HG03378 (cell line): ENCODE measurements at regions not wholly inside any gene's neighbourhood (a gene's known extent, or its start where the extent isn't known, plus 50 kb on each side); places are given as distances from the start of the nearest gene placed in this dataset.
"Not testable (repeated sequence)": the region's sequence is repeated elsewhere in the genome, so short reads cannot be mapped to it uniquely, and the experiment has no call there.

Source experiments
- ATAC-seq: cut with Tn5 transposase; IDR thresholded peaks from one replicate; pipeline ENCODE4 v1.9.1; 2021; ENCODE audit warnings: mild to moderate bottlenecking, moderate library complexity; ENCODE audit not compliant: unreplicated experiment

GRCh38 chr15:22258009-22258397 lies 177.7 kb downstream of the OR4M2 start:
- no peak for ATAC-seq

- ATAC-seq = no peak
These were observed 178.2 kb downstream of the OR4M2 start for GRCh38 chr15:22258398-22259150.

- not testable (repeated sequence) for ATAC-seq
These were observed 178.9 kb downstream of the OR4M2 start for GRCh38 chr15:22259151-22259750.

GRCh38 chr15:22259881-22260421 lies 179.6 kb downstream of the OR4M2 start:
- ATAC-seq = no peak

- ATAC-seq = no peak
These were observed 182.3 kb downstream of the OR4M2 start for GRCh38 chr15:22262613-22263020.

- ATAC-seq = no peak
These were observed 183.4 kb downstream of the OR4M2 start for GRCh38 chr15:22263738-22264137.

GRCh38 chr15:22264272-22264671 lies 183.9 kb downstream of the OR4M2 start:
- not testable (repeated sequence) for ATAC-seq

- no peak for ATAC-seq
These were observed 185.0 kb downstream of the OR4M2 start for GRCh38 chr15:22265056-22265945.

GRCh38 chr15:22265970-22266369 lies 185.6 kb downstream of the OR4M2 start:
- no peak for ATAC-seq

- ATAC-seq = no peak
These were observed 187.4 kb downstream of the OR4M2 start for GRCh38 chr15:22267761-22268160.

GRCh38 chr15:22268201-22268600 lies 187.9 kb downstream of the OR4M2 start:
- not testable (repeated sequence) for ATAC-seq

- not testable (repeated sequence) for ATAC-seq
These were observed 188.3 kb downstream of the OR4M2 start for GRCh38 chr15:22268654-22269053.

GRCh38 chr15:22272286-22273160 lies 186.2 kb upstream of the GOLGA6L22 start:
- ATAC-seq = not testable (repeated sequence)

- not testable (repeated sequence) for ATAC-seq
These were observed 185.5 kb upstream of the GOLGA6L22 start for GRCh38 chr15:22273185-22273584.

GRCh38 chr15:22274376-22274775 lies 184.3 kb upstream of the GOLGA6L22 start:
- not testable (repeated sequence) for ATAC-seq

- ATAC-seq = not testable (repeated sequence)
These were observed 177.9 kb upstream of the GOLGA6L22 start for GRCh38 chr15:22280770-22281169.

- peak; percentile 48 for ATAC-seq
These were observed 175.7 kb upstream of the GOLGA6L22 start for GRCh38 chr15:22282794-22283533.

GRCh38 chr15:22284795-22285420 lies 173.8 kb upstream of the GOLGA6L22 start:
- ATAC-seq = not testable (repeated sequence)

GRCh38 chr15:22291054-22291453 lies 167.6 kb upstream of the GOLGA6L22 start:
- ATAC-seq = not testable (repeated sequence)
